Middle frontal gyrus (tissue), 1 donor: ENCODE measurements at regions not wholly inside any gene's neighbourhood (a gene's known extent, or its start where the extent isn't known, plus 50 kb on each side); places are given as distances from the start of the nearest gene placed in this dataset.

ENCODE experiments used
- DNase-seq: peaks from one replicate; pipeline ENCODE4 v3.0.0-alpha.2; 2015; ENCODE audit warnings: low spot score; ENCODE audit errors: extremely low spot score

DNA sequence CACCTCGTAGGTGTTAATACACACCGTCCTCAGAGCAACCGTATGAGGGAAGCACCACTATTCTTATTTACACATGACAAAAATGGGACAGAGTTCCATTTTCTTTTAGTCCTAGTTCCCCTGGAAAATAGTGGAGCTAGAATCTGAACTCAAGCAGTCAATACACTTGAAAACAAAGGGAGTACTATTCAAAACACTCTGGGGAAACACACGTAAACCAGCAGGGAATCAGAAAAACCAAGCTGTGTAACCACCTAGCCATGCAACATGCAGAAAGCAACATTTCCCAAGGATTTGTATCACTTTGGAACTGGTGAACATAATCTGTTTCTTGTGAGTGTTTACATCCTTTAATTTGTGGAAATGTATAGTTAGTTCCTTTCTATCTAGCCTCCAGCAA, 208.2 kb downstream of the UBE2E3 start:
- DNase-seq = no peak

DNA sequence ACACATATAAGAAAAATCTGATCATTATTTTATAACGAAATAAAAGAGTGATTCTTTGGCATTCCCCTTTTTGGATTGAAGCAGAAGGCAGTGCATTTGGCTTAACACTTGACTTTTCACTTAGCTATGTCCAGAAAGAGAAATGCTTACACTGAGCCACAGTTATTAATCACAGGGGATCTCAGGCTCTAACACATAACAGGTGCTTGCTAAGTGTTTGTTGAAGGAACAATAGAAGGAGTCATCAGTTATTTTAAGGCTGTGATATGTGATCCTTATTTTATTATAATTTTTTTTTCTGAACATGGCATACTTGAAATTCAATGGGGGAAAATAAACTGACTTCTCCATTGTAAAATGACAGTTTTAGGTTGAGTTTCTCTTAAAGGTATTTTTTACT, 209.5 kb downstream of the UBE2E3 start:
- no peak for DNase-seq

DNA sequence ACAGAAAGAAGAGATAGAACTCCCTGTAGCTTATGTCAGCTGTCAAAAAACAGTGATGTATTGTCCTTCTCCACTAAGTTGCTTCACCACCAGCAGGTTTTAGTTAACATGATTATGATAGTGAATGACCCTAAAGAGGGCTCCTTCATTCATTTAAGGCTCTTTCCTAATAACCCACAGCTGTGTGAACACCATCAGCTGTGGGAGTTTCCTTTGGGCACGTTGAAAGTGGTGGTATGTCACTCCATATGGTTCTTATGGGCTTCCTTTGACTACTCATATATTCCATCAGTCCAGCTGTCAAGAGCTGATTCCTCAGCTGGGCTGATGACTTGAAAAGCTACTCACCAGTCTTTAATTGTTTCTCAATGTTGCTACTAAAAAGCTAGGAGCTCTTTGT, 210.3 kb downstream of the UBE2E3 start:
- no peak for DNase-seq

DNA sequence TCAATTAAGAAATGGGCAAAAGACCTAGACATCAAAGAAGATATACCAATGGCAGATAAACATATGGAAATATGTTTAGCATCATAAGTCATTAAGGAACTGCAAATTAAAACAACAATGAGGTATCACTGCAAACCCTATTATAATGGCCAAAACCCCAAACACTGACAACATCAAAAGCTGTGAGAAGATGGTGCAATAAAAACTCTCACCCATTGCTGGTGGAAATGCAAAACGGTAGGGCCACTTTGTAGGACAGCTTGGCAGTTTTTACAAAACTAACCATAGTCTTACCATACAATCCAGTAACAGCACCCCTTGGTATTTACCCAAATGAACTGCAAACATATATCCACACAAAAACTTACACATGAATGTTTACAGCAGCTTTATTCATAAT, 213.1 kb downstream of the UBE2E3 start:
- DNase-seq = no peak

DNA sequence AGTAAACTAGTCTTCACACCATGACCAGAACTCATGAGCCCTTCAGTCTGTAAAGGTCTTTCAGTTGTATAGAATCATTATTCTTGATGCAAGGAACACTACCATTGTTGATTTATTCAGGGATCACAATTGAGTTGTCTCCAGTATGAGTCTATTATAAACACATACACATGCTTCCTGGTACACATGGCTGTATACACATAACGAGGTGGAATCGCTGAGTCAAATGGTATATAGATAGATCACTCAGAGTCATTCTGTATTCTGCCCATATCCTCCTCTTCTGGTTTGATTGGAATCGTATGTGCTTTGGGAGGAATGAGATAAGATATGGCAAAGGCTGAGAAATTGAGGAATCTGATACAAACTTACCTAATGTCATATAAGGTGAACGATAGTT, 216.0 kb downstream of the UBE2E3 start:
- no peak for DNase-seq

DNA sequence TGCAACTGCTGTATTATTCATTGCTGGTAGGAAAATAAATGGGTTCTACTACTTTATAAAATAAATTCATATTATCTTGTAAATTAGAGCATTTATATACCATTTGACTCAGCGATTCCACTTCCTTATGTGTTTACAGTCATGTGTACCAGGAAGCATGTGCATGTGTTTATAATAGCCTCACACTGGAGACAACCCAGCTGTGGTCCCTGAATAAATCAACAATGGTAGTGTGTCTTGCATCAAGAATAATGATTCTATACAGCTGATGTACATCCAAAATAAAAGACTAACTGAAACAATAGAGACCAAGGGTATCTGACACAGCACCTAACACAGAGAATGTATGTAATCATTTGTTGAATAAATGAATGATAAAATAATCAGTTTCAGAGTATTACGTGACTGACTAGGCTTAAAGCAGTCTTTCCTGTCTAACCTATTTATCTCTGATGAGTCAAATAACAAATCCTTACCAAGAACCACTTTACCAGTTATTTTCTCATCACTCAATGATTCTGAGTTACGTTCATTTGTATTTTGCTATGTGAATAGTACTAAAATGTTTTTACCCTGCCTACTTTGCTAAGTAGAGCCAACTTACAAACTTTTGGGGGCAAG, 216.8 kb downstream of the UBE2E3 start:
- no peak for DNase-seq

DNA sequence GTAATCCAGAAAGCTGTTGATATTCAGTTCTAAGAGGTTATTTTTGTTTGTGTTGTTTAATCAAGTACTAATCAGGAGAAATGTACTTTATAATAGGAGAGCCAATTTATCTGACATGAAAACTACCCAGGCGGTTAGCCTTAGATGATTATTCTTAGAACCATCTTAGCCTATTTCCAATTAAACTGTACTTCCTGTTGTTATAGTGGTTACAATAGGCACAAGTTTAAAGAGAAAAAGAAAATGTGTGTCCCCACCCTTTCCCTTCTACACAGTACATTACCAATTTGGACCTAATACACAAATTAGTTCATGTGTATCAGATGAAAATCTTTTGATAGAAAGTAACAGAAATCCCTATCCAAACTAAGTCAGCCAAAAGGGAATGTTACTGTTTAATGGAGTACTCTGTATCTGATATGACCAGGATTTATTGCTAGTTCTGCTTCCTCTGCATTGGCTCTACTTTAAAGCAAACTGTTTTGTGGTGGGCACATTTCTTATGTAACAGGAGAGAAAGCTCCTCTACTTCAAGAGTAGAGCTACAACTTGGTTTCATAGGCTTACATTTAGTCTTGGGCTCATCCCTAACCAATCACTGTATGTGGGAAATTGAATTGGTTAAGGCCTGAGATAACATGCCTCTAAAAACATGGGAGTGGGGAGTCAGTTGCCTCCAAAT, 217.9 kb downstream of the UBE2E3 start:
- DNase-seq = no peak

DNA sequence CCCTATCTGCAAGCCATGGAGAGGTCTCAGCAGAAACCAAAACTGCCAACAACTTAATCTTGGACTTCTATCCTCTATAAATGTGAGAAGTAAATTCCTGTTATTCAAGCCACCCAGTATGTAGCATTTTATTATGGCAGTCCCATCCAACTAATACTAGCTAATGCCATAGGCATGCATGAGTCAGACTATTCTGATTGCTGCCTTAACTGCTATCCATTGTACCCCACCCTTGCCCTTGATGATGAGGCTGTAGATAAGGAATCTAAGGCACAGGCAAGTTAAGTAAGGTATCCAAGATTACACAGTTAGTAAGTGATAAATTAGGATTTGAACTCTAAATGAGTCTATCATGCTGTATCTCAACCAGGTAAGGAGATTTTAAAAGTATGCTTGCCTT, 223.0 kb downstream of the UBE2E3 start:
- no peak for DNase-seq

DNA sequence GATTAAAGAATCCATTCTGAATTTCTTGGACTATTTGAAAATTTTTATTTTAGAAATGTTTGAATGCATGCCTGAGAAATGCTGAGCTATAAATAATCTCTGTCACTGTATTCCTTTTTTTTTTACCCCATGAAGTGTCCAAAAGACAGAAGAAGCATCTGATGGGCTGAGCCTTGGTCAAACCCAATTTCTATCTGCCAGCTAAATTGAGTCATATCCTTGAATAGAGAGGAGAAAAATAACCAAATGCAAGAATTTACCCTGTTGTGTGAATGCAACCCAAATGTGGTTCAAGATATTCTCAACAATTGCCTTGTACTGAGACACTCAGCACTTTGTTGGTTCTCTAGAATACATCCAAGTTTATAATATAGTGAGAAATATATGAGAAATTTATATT, 223.5 kb downstream of the UBE2E3 start:
- no peak for DNase-seq

DNA sequence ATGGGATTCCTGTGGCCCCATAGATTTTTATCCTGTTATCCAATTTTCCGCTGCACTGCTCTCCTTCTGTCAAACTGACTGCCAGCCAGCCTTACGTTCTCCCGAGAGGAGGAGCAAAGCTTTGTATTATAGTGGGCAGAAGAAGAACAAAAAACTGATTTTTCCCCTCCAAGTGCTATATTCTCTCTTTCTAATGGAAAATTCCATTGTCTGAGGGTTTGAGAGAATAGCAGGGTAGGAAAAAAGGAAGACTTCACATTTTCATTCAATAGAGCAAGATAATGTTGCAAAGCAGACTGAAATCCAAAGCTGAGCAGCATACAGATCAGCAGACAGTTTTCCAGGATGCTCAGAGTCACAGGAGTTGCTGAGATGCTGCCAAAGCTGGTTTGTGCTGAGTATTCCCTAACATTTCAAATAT, 238.0 kb downstream of the UBE2E3 start:
- no peak for DNase-seq

DNA sequence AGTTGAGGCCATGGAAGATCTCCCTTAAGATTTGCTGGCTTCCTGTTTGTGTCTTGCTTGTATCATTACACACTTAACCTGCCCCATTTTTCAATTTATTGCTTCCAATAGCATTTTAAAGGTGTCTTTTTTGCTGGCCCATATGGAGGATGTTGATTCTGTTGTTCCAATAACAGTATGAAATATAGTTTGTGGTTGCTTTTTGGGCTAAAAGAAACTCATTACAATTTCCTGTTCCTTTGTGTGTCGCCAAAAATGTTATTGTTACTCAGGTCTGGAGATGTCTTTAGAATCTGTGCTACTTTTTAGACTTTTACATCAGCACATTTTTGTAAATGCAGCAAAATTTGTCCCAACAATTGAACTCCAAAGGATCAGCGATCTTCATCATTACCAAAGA, 234.0 kb upstream of the ITGA4 start:
- DNase-seq = no peak

DNA sequence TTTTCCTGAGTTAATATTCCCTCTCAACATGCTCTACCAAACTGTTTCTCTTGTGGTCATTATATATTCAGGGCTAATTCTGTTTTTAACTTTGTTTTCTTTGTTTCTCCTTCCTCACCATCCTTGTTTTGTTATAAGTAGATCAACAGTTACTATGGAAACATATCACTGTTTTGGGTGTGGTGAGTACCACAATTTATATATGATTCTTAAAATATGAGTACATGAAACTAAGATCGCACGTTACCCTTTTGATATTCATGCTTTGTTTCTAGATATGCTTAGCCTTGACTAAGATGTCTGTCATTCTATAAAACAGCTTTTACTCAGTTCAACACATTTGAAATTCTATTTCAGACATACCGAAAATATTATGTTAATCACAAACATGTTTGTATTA, 232.3 kb upstream of the ITGA4 start:
- no peak for DNase-seq

DNA sequence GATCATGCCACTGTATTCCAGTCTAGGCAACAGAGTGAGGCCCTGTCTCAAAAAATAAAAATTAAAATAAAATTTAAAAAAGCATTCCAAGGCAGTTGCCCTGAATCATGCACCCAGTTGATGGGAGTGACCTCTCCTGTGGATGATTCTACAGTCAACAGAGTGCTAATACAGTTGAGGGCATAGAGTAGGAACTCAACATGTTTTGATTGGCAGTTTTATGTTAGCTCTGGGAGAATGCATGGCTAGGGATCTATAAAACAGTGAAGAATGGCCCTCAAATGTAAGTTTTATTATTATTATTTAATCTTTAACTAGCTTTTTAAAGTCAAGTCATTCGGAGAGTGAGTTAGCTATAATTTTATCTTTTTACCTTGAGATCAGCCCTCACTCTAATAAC, 228.5 kb upstream of the ITGA4 start:
- no peak for DNase-seq

DNA sequence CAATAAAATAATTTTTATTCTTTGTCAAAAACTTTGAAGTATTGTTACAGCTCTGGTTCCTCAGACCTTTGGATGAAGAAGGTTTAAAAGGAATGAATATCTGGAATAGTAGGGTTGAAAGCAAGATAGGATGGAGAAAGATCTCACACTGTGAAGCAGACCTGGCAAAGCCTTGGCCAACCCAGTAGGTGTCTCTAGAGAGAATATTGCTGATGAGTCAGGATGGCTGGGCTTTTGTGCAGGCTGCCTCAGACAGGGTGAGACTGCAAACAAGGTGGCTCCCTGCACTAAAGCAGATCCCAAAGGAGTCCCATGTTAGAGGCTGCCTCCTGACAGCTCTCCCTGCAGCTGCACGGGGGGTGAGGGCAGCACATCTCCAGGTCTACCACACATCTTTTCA, 226.0 kb upstream of the ITGA4 start:
- no peak for DNase-seq

DNA sequence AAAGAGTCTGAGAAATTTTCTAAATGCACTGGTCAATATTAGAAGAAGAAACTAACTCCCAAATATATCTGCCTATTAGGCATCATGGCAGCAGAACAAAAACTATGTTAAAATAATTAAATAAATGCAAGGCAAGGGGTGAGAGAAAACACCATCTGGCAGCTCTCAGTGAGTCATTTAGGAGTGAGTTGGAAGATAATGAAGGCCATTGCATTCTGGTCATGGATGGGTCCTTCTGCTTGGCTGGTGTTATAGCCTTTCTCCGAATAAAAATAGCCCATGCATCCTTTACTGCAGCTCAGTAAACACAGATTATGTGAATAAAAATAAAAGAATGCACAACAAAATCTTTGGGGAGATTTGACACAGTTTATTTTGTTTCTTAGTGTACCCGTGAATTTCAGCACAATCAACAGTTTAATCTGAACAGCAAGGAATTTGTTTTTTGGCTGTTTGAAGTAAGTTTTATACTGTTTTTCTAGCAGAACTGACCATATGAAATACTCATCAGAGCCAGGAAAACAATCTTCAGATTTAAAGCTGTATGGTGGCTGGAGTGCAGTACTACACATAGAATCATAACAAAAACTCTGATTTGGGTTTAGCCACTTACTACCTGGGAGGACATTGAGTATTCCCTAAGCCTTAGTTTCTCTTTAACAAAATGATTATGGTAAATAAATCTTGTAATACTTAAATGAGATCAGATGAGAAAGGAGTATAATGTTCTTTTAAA, 225.1 kb upstream of the ITGA4 start:
- DNase-seq = no peak

DNA sequence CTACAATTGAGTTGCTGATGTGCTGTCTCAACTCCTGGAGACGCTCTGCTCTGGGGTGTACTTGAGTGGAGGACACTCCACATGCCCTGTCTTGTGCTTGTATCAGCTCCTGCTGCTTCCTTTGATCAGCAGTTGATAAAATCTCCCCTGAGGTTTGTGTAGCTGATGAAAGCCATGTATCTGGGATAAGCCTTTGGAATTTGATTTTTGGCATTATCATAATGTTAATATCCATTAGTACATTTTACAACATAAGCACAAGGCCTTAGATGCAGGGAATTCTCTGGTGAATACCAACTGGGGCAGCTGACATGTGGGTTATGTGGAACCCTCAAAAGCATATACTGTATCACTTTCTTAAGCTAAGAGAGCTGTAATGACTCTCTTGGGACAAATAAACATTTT, 222.7 kb upstream of the ITGA4 start:
- no peak for DNase-seq

DNA sequence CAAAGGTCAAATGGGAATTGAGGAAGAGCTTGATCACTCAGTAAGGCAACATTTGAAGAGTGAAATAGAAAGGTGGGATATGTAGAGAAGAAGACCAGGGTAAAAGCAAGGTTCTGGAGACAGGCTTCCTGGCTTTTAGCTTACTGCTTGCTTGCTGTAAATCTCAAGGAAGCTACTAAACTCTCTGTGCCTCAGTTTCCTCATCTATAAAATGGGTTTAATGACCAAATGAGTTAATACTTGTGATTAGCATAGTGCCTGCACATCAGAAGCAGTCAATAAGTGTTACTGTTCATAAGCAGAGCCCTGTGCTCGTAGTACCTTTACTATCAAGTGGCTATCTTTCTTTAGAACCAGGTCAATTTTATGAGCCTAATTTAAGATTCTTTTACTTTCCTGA, 222.2 kb upstream of the ITGA4 start:
- DNase-seq = no peak

DNA sequence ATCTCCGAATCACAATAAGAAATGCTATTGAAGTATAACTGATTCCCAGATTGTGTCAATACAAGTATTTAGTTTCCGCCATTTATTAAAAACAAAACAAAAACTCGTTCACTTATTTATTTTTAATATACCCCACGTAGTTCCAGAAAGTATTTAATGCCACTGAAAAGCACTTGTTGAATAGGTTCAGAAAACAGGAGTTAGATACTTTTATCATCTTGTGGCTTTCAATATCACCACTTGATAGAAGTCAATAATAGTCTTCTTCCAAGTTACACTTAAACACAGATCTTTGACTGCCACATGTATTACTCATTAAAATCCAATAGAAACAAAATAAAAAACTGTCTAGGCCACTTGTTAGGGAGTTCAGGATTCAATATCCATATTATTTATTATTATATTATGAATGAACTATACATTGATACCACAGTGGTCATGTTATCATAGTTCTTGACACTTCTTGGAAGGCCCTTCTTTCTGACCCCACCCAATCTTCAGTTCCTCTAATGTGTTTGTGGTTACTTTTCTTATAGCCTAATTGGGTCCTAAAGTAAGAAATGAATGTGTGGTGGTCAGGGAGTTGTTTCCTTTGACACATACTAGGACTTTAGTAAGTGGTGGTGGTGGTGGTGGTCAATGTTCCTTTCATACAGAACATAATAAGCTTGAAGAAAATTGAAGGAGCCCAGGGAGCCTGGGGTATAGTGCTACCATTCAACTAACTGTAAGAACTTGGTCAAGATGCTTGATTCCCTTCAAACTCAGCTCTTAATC, 221.3 kb upstream of the ITGA4 start:
- DNase-seq = no peak

DNA sequence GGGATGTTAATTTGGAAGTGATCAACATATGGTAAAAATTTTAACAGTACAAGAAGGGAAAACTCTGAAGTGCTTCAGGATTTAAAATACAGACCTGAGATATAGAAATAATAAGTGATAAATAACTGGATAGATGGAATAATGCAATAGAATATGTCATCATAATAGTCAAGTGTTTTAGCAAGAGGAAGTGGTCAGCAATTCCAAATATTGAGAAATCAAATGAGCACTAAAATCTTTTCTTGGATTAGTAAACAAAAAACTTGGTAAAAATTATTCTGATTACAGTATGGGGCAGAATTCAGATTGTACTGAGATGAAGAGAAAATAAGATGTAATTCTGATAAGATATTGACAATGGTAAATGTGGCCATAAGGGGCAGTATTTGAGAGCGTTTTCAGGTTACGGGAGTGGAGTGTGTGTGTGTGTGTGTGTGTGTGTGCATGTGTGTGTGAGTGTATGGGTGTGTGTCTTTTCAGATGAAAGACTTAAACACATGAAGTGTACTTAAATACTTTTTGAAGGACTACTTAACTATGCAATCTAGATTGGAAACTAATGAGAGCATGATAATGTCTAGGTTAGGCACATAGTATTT, 217.9 kb upstream of the ITGA4 start:
- DNase-seq = no peak

DNA sequence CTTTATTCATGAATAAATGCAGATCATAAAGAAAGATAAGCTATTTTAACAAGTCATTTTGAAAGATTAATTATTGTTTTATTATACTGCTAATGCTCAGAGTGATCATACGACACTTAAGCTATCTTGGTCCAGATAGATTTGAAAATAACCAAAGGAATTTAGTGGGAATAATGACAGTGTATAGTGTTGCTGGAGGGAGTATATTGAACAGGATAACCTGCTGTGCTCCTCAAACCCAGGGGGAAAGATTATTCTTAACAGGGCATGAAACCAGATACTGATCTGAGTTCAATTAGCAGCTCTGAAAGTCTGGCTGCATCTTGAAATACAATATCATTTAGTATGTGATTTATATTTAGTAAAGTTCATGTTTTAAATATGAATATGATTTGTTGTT, 216.3 kb upstream of the ITGA4 start:
- DNase-seq = no peak

DNA sequence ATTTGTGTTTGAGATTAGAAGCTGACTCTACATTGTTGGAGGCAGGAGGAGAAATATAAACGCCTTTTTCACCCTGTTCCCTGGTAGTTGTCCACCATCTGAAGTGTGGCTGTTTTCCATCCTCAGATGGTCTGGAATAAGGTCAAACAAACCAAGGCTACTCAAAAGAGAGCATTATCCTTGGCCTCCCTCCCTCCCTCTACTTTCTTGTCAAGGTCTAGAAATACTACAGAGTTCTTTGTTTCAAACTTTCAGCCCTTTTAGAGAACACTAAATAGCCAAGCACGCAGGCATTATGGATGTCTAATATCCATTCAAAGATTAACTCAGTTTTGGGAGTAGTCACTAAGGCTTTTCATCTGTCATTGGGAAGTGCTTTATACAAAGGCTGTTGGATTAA, 215.8 kb upstream of the ITGA4 start:
- DNase-seq = no peak

DNA sequence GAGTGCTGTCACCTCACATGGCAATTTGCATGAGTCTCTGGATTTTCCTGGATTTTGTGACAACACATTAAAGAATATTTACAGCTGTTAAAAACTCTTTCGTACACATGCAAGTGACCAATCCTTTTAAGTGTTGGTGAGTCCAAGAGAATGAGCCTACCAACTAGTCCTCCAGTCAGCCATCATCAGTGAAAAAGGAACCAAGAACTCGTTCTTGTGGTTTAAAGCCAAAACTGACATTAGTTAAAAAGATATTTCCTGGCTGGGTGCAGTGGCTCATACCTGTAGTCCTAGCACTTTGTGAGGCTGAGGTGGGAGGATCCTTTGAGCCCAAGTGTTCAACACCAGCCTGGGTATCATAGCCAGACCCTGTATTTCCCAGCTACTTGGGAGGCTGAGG, 215.4 kb upstream of the ITGA4 start:
- DNase-seq = no peak
